ENCODE measurements at regions not wholly inside any gene's neighbourhood (a gene's known extent, or its start where the extent isn't known, plus 50 kb on each side); places are given as distances from the start of the nearest gene placed in this dataset.

- no peaks in the 10 kb centered on the region for H3K9me2 ChIP-seq (replicated peaks; ENCODE audit: insufficient read depth)
- H2AFZ ChIP-seq = no peak overlapping the region
- no peak for DNase-seq (ENCODE audit: low spot score)
- H3K79me2 ChIP-seq = no peaks in the 10 kb centered on the region
- no peaks in the 10 kb centered on the region for H3K36me3 ChIP-seq (replicated peaks; ENCODE audit: insufficient read depth, low read depth)
- H3K27me3 ChIP-seq = no peaks in the 10 kb centered on the region
- H3K9me3 ChIP-seq (ENCODE audit: low read depth) = no peaks in the 10 kb centered on the region
- peaks cover 8% of the 10 kb centered on the region for H3K4me1 ChIP-seq (ENCODE audit: insufficient read depth)
- TF ChIP-seq EZH2 (IDR thresholded peaks at IDR 0.05; ENCODE audit: borderline replicate concordance) (no peak), EZH2phosphoT487 (IDR thresholded peaks at IDR 0.05; ENCODE audit: low read depth, severe bottlenecking, unreplicated experiment) (no peak), CTCF (IDR thresholded peaks at IDR 0.05; ENCODE audit: poor library complexity) (no peak)
- no peaks in the 10 kb centered on the region for H4K20me1 ChIP-seq (ENCODE audit: insufficient read depth, poor library complexity, severe bottlenecking)
- H3K4me2 ChIP-seq = no peak overlapping the region
- no peak overlapping the region for H3K27ac ChIP-seq
- H3K4me3 ChIP-seq = no peak overlapping the region
- WGBS (ENCODE audit: low lambda C conversion rate, missing lambda C conversion rate) = 90% methylated on average over 2 of the region's 2 CpGs
Observed at GRCh38 chr3:110664148-110664547, 407.5 kb upstream of the NECTIN3 start.

- Histone ChIP-seq H3K4me1 (ENCODE audit: insufficient read depth) (peaks cover 8% of the 10 kb centered on the region), H3K9me3 (ENCODE audit: low read depth) (no peaks in the 10 kb centered on the region), H3K36me3 (replicated peaks; ENCODE audit: insufficient read depth, low read depth) (no peaks in the 10 kb centered on the region), H4K20me1 (ENCODE audit: insufficient read depth, poor library complexity, severe bottlenecking) (no peaks in the 10 kb centered on the region), H2AFZ (peak overlapping the region; percentile 39), H3K79me2 (no peaks in the 10 kb centered on the region), H3K27me3 (no peaks in the 10 kb centered on the region), H3K9me2 (replicated peaks; ENCODE audit: insufficient read depth) (no peaks in the 10 kb centered on the region), H3K4me3 (no peak overlapping the region), H3K4me2 (no peak overlapping the region), H3K27ac (peak overlapping the region; percentile 72)
- DNase-seq (ENCODE audit: low spot score) = peak; percentile 9
- WGBS (ENCODE audit: low lambda C conversion rate, missing lambda C conversion rate) = 84% methylated on average over 2 of the region's 2 CpGs
- no peak for TF ChIP-seq CTCF (IDR thresholded peaks at IDR 0.05; ENCODE audit: poor library complexity)
- no peak for TF ChIP-seq EZH2 (IDR thresholded peaks at IDR 0.05; ENCODE audit: borderline replicate concordance)
- TF ChIP-seq EZH2phosphoT487 (IDR thresholded peaks at IDR 0.05; ENCODE audit: low read depth, severe bottlenecking, unreplicated experiment) = no peak
Observed at GRCh38 chr3:110666495-110666894, 405.1 kb upstream of the NECTIN3 start.

GRCh38 chr3:110667216-110667615 lies 404.4 kb upstream of the NECTIN3 start:
- H4K20me1 ChIP-seq (ENCODE audit: insufficient read depth, poor library complexity, severe bottlenecking) = no peaks in the 10 kb centered on the region
- H3K4me2 ChIP-seq = no peak overlapping the region
- H3K79me2 ChIP-seq = no peaks in the 10 kb centered on the region
- H3K9me3 ChIP-seq (ENCODE audit: low read depth) = no peaks in the 10 kb centered on the region
- no peaks in the 10 kb centered on the region for H3K9me2 ChIP-seq (replicated peaks; ENCODE audit: insufficient read depth)
- H3K4me3 ChIP-seq = no peak overlapping the region
- DNase-seq (ENCODE audit: low spot score) = no peak
- H3K27ac ChIP-seq = peak overlapping the region; percentile 72
- H3K36me3 ChIP-seq (replicated peaks; ENCODE audit: insufficient read depth, low read depth) = no peaks in the 10 kb centered on the region
- no peak for TF ChIP-seq CTCF (IDR thresholded peaks at IDR 0.05; ENCODE audit: poor library complexity)
- TF ChIP-seq EZH2phosphoT487 (IDR thresholded peaks at IDR 0.05; ENCODE audit: low read depth, severe bottlenecking, unreplicated experiment) = no peak
- TF ChIP-seq EZH2 (IDR thresholded peaks at IDR 0.05; ENCODE audit: borderline replicate concordance) = no peak
- H3K27me3 ChIP-seq = no peaks in the 10 kb centered on the region
- no peak overlapping the region for H2AFZ ChIP-seq
- peaks cover 8% of the 10 kb centered on the region for H3K4me1 ChIP-seq (ENCODE audit: insufficient read depth)
- WGBS (ENCODE audit: low lambda C conversion rate, missing lambda C conversion rate) = 77% methylated on average over 2 of the region's 2 CpGs

GRCh38 chr3:110670407-110670806 lies 401.2 kb upstream of the NECTIN3 start:
- no peak overlapping the region for H3K27ac ChIP-seq
- H3K27me3 ChIP-seq = no peaks in the 10 kb centered on the region
- H3K4me2 ChIP-seq = no peak overlapping the region

More at GRCh38 chr3:110670407-110670806, 401.2 kb upstream of the NECTIN3 start:
- no peak for TF ChIP-seq EZH2 (IDR thresholded peaks at IDR 0.05; ENCODE audit: borderline replicate concordance)
- TF ChIP-seq CTCF (IDR thresholded peaks at IDR 0.05; ENCODE audit: poor library complexity) = no peak
- TF ChIP-seq EZH2phosphoT487 (IDR thresholded peaks at IDR 0.05; ENCODE audit: low read depth, severe bottlenecking, unreplicated experiment) = no peak
- H3K36me3 ChIP-seq (replicated peaks; ENCODE audit: insufficient read depth, low read depth) = no peaks in the 10 kb centered on the region
- no peak overlapping the region for H2AFZ ChIP-seq
- no peak overlapping the region for H3K4me3 ChIP-seq
- H3K4me1 ChIP-seq (ENCODE audit: insufficient read depth) = peaks cover 8% of the 10 kb centered on the region
- no peaks in the 10 kb centered on the region for H4K20me1 ChIP-seq (ENCODE audit: insufficient read depth, poor library complexity, severe bottlenecking)
- H3K79me2 ChIP-seq = no peaks in the 10 kb centered on the region
- H3K9me2 ChIP-seq (replicated peaks; ENCODE audit: insufficient read depth) = no peaks in the 10 kb centered on the region
- no peak for DNase-seq (ENCODE audit: low spot score)
- no peaks in the 10 kb centered on the region for H3K9me3 ChIP-seq (ENCODE audit: low read depth)
